Stimulated activated CD8-positive, alpha-beta memory T cell treated with anti-CD3 and anti-CD28 coated beads, Interleukin-7, amount 100 ng/mL, for 1 hour (primary cell): ENCODE measurements at regions not wholly inside any gene's neighbourhood (a gene's known extent, or its start where the extent isn't known, plus 50 kb on each side); places are given as distances from the start of the nearest gene placed in this dataset.
"Not testable (repeated sequence)": the region's sequence is repeated elsewhere in the genome, so short reads cannot be mapped to it uniquely, and the experiment has no call there.

ENCODE experiments used
- DNase-seq, 2 donors: peaks; one replicate each; pipeline ENCODE4 v3.0.0-alpha.2; 2020; ENCODE audit warnings: low read depth in 2 of 2

DNA sequence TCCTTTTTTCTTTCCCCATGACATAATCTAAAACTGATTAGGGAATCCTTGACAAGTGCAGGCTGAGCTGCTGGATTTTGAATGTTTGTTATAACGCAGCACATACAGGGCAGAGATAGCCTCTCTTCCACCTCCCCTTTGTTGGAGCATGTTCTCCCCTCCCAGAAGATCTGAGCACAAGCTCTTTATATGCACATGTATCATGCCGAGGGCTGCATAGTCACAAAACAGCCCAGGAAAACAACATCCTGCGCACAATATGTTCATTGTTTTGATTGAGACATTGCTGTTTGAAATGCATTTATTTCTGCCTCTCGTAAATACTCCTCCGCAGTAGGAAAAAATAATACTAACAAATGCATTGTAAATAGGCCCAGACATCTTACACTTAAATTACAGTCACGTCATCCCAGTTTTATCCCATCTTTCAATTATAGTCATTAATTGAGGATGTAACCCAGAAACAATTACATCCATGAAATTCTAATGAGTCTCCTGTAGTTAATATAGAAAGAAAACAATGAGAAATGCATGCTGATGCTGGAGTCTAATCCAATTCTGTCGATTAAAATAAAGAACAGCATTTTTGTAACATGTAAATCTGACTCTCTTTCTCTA, 401.8 kb downstream of the BTG1 start:
- DNase-seq: no peak

DNA sequence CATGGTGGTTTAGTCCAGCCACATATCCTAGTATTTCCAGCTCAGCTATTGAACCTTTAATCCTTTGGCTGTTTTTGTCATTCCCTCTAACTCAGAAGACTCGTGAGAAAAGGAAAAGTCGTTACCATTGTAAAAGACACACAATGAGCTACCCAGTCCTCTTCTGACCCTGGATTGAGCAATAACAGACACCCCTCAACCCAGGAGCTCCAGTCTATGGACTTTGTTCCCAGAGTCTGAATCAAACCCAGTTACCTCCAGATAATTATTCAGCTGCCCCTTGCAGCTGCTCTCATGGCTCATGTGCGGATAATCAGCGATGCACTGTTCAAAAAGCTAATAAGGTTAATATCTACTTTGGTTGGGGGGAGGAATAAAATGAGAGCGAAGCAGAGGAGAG, 402.4 kb downstream of the BTG1 start:
- DNase-seq: no peak

DNA sequence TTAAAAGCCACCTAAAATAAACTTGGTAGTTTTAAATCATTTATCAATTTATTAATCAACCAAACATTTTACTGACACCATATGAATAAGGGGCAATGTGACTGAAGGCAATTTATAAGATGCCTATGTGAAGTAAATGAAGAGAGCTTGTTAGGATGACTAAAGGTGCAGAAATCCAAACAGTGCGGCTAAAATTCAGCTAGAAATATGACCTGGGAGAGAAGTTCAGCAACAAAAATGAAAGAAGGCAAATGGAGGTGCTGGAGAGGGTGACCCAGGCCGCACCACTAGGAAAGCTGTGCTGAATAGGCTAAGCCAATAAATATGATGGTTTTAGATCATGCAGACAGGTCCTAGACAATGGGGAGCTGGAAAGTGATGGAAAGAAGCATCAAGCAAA, 403.7 kb downstream of the BTG1 start:
- no peak for DNase-seq

DNA sequence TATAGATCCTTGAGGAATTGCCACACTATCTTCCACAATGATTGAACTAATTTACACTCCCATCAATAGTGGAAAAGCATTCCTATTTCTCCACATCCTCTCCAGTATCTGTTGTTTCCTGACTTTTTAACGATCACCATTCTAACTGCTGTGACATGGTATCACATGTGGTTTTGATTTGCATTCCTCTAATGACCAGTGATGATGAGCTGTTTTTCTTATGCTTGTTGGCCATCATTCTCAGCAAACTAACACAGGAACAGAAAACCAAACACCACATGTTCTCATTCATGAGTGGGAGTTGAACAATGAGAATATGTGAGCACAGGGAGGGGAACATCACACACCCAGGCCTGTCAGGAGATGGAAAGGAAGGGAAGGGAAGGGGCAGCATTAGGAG, 411.8 kb downstream of the BTG1 start:
- not testable (repeated sequence) for DNase-seq

DNA sequence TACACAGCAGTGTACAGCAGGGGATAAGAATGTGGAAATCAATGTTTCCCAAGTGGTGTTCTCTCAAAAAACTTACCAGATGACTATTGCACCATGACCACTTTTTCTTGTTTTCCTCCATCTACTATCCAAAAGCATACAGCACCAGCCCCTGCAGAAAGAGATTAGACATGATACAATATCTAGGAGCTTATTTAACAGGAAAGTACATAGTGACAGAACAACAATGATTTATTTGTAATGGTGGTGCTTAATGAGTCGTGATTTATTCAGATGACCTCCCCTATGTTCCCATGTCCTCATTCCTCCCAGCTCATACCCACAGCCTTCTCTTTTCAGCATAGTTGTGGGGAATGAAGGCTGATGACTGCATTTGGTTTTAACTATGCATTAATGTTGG, 413.6 kb downstream of the BTG1 start:
- DNase-seq: no peak

DNA sequence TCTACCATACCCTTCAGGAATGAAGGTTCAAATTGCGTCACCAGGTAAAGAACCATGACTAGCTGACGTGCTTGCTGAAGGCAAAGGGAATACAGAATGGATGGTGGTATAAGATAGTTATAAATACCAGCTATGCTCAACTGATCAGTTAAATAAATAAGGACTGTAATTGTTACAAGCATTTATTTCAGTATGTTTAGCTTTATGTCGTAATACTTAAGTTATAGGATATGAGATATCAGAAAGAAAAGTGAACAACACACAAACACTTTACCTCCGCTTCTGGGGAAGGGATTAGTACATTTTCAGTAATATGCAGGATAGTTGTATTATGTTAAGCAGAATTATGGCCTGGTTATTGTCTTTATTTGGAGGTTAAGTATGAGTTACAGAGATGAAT, 416.1 kb downstream of the BTG1 start:
- DNase-seq: no peak

DNA sequence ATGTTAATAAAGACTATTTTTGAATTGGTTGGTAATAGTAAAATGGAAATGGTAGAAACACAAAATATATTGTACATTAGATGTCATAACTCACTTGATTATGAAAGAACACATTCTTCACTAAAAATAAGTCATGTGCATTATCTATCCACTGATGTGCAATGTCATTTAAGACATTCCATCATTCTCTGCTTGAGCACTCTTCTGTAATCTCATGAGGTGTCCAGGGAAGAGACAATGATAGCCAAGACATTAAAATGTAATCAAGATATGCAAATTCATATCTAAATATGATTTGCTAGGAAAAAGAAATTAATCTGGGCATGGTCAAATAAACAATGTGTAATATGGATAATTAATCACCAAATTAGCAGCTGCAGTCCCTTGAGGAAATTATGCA, 422.5 kb downstream of the BTG1 start:
- DNase-seq: no peak

DNA sequence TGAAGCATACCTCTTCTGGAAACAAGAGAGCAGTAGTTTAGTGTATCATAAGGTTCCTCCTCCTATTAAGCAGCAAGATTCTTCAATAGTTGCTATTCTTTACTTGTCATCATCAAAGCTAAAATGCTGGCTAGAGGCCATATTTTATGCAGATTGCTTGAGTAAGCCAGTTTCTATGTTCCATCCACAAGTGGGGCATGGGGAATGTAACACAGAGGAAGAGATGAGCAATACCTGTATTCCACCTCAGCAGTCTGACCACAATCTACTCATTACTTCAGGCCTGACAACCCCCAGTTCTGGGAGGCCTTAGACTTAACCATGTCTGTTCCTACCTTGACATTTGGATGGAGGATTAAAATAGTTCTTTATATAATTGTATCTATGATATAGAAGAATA, 423.6 kb downstream of the BTG1 start:
- DNase-seq: no peak

DNA sequence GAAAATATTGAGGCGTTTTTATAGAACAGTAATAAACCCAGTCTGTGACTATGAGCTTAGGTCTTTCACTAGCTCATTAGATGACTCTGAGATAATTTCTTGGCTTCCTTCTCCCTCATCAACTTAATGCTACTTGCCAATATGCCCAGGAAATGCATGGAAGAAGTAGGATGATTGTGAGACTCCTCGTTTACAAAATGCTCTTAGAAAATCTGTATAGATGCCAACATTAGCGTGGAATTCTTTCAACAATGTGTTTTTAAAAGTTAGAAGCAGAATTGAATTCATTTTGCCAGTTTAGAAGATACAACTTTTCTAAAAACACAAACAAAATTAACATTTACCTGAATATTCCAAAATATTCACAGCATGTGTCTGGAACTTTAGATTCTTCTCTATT, 424.6 kb downstream of the BTG1 start:
- no peak for DNase-seq

DNA sequence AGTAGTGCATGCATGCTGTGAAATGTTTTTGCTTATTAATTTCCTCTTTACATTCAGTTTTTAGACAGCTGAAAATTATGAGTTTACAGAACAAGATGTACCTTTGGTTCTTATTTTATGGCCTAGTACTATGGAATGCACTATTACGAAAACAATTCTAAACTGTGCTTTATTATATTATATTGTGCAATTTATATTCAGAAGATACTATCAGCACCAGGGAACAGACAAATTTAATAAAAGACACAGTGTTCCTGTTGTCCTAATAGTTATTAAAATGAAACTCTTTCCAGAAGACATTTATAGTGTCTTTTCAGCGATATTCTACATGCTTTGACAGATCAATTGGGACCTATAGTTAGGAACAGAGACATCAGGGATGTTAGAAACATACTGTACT, 427.3 kb downstream of the BTG1 start:
- DNase-seq: no peak

DNA sequence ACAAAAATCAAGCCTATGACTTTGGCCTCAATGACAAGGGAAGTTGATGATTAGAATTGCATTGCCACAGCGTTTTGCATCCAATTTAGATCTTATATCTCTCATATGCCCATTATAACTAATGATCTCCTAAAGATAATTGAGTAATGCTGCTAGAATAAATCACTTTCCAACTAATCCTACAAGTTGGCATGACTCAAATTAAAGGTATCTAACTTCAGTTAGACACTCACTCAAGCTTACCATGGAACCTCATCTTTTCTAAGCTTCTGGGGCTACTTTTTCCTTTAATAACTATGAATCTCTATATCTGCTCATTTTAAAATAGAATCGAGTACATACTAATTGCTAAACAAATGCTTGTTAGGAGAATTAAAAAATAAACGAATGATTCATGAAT, 427.8 kb downstream of the BTG1 start:
- DNase-seq: no peak

DNA sequence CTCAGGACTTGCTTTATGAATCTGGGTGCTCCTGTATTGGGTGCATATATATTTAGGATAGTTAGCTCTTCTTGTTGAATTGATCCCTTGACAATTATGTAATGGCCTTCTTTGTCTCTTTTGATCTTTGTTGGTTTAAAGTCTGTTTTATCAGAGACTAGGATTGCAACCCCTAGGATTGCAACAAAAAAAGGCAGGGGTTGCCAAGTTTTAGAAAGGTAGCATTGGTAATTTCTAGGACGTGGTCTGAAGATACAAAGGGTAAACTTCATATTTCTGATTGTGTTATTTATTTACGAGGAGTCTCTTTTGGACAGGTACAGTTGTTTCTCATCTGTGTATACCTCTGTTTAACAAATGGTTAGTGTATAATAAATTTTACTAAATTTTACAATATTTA, 433.7 kb downstream of the BTG1 start:
- not testable (repeated sequence) for DNase-seq

DNA sequence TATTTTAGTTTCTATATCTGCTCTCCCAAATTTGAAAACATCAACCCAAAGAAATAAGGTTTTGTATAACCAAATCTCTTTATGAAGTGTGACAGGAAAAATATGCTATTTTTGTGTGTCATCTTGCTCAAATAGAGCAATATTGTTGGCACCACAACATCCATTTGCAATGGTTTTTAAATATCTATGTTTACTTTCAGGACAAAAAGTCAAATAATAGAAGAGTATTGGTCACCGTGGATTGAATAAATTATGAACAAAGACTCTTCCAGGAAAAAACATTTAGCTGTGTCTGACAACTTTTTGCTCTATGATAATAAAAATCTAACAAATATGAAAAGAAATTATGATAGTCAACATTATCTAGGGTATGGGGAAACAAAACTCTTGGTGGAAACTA, 439.2 kb downstream of the BTG1 start:
- DNase-seq: no peak

DNA sequence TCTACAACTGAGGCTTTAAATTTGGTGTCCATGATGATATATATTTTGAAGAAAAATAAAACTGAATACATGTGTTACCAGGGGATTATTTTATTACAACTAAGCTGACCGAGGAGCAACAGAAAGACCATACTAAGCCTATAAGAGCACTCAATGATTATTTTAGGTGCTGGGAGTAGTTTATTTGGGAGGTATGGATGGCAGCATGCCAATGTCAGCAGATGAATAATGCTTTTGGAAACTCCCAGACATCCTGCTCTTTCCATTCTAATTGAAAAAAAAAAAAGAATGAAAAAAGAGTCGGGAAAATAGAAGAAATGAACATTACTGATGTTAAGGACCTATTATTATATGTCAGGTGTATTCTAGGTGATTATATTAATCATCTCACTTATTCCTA, 441.2 kb downstream of the BTG1 start:
- DNase-seq: no peak

DNA sequence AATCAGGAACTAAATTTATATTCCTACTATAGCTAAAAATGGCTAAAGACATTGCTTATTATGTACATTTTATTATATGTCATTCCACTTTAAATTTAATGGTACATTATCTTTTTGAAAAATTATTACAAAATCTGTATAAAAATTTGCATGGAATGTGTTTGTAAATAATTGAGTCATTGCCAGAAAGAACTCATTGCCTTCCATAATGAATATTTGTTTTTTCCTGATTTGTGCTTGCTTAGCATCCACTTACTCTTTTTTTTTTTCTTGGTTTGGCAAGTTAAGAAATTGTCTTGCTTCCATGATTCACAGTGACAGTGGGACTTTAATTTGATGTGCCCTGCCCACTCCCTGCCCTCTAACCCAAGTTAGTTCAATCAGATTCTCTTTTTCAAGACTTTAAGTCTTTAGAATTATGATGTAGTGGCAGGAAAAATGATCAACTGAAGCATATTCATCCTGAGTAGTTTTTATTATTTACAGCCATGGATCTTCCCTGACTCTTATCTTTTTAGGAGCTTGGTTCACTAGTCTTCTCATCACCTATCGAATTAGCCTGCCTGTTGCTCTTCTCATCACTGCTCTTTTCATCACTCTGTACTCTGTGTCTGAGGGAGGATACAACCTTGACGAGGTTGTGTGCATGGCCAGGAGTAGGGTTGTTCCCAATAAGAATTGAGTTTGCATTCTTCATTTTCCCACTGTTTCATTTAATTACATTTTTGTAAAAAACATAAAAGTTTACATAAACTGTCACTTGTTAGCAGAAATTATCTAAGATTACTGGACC, 442.0 kb downstream of the BTG1 start:
- no peak for DNase-seq

DNA sequence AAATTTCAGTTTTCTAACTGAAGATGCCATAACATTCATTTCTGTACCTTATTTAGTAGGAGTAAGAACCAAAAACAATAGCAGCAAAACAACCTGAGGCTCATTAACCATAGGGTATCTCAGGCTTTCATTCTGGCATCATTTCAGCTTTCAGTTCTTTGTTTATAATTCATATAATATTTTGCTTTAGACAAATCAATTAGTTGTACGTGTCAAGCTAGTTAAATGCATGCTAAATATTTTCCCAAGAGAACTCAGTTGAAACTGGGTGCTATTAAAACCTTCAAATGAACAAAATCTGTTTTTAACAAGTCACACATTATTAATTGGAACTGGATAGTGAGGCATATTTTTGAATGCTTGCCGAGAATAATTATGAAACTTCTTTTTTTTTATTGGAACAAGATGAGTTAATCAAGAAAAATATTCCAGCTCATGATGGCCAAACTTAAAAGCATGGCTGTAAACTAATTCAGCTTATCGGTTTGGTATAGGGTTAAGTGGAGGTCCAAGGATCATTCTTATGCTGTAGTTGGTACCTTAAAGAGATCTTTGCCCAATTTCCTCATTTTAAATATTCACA, 442.7 kb downstream of the BTG1 start:
- DNase-seq: no peak

DNA sequence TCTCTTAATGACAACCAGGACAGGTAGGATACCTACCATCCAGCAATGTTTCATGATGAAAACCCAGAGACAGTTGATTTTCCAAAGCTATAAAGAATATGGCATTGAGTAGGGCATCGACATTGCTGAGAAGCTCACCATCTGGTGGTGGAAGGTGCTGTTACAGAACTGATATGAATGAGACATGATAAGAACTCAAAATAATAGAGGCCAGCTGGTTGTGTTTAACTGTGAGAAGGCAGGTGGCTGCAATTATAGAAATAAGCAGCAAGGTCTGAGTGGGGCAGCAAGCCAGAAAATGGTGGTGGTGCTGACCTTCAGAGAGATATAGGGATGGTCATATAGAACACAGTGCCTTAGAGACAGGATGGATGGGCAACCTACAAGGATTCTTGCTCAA, 449.7 kb downstream of the BTG1 start:
- DNase-seq: no peak

DNA sequence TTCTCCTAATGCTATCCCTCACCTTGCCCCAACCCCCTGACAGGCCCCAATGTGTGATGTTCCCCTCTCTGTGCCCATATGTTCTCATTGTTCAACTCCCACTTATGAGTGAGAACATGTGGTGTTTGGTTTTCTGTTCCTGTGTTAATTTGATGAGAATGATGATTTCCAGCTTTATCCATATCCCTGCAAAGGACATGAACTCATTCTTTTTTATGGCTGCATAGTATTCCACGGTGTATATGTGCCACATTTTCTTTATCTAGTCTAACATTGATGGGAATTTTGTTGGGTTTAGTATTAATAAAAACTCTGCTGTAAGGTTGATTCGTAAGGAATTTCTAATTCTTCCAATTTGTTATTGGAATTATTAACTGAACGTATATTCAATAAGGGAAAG, 450.2 kb downstream of the BTG1 start:
- not testable (repeated sequence) for DNase-seq

DNA sequence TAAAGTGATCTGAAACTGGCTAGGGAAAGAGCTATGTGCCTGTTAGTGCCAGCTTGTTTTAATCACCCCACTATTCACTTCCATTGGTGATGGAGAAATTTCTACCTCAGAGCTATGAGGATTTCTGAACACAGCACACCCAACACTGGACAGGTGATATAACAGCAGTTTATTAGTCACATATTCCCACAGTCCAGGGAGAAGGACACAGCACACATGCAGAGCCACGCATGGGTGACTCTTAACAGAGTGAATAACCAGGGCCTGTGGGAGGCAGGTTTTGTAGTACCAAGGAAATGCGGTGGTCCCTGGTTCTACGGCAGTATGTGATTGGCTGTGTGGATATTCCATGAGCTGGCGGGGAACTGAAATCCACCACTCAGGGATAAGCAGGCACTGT, 455.1 kb downstream of the BTG1 start:
- DNase-seq: no peak

DNA sequence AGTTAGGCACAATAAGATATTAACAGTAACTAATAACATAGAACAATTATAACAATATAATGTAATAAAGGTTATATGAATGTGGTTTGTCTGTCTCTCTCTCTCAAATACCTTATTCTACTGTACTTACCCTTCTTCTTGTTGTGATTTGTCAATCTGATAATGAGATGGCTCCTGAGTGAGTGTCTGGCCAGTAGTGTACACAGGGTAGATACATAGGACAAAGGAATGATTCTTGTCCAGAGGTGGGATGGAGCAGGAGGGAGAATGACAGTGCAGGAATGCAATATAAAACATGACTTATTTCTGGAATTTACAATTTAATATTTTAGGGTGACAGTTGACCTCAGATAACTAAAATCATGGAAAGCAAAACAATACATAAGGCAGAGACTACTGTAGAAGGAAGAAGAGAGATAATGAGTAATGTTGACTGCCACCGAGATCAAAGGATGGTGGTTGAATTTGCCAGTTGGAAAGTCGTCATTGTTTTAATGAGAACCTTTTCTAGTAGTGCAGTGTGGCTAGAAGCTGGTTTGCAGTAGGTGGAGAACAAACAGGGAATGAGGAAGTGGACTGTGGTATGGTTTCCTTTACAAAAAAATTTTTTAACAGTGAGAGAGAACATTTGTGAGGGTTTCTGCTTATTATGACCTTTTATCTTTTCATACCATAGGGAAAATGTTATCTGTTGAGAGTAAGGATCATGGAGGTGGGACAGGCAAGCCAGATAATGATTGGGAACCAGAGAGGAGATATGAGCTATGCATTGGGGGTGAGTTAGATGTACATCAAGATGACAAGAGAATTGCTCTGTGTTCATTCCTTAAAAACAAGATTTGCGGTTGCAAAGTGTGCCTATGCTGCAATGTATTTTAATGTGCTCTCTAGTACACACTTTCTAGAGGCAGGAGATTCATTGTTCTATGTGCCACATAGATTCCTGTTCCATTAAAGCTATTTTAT, 458.3 kb downstream of the BTG1 start:
- peak in 1 of 2 donors; percentile 0 for DNase-seq

DNA sequence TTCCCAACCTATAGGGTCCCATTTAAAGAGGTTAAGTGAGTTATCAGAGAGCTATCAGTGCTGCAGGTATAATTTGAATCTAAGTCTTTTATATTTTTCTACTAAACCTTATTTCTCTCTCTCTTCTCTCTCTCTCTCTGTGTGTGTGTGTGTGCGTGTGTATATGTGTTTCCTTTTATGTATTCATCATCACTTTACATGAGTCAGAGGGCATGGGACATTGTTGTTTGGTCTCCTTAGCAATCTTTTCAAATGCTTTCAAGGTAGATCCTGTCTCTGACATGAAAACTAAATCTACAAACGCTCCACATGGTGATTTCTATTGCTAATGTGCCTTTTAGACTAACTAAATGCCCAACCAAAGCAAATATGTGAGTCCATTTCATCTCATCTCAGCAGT, 459.7 kb downstream of the BTG1 start:
- DNase-seq: no peak

DNA sequence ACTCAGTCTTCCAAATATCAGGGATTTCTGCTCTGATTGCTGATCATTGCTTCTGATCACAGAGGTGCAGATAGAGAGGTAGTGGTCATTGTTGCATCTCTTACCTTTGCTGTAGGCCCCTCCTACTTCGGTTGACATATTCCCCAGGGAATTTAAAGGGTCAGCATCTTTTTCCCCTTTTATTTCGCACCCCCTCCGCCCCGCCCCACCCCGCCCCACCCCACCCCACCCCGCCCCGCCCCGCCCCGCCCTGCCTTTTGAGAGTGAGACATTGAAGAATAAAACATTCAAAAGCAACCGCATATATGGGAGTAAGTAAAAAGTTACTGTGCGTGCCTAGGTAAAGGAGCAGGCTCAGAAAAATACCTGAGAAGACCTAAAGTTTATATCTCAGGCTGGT, 463.9 kb downstream of the BTG1 start:
- DNase-seq: no peak
